ENCODE measurements at regions not wholly inside any gene's neighbourhood (a gene's known extent, or its start where the extent isn't known, plus 50 kb on each side); places are given as distances from the start of the nearest gene placed in this dataset.

- TF ChIP-seq GATA2 (IDR thresholded peaks at IDR 0.05; ENCODE audit: low read depth, low read length): no peak
- TF ChIP-seq GATA3 (IDR thresholded peaks at IDR 0.05; ENCODE audit: low read depth, low read length): no peak
Measured at GRCh38 chr5:34498572-34498971, 157.6 kb upstream of the RAI14 start.

Data from SH-SY5Y (cell line).